HG03196 (cell line): ENCODE measurements at regions not wholly inside any gene's neighbourhood (a gene's known extent, or its start where the extent isn't known, plus 50 kb on each side); places are given as distances from the start of the nearest gene placed in this dataset.
"Not testable (repeated sequence)": the region's sequence is repeated elsewhere in the genome, so short reads cannot be mapped to it uniquely, and the experiment has no call there.

Experiments used
- ATAC-seq: cut with Tn5 transposase; IDR thresholded peaks from one replicate; pipeline ENCODE4 v1.9.1; 2021; ENCODE audit not compliant: unreplicated experiment

- ATAC-seq, result no peak
Measured at GRCh38 chr2:220569112-220569897, 941.9 kb downstream of the SLC4A3 start.

- ATAC-seq, result no peak
Measured at GRCh38 chr2:220572385-220572784, 945.0 kb downstream of the SLC4A3 start.

GRCh38 chr2:220574038-220574437 lies 946.6 kb downstream of the SLC4A3 start:
- ATAC-seq, result no peak

GRCh38 chr2:220575963-220576362 lies 948.5 kb downstream of the SLC4A3 start:
- no peak for ATAC-seq

GRCh38 chr2:220579452-220579851 lies 952.0 kb downstream of the SLC4A3 start:
- no peak for ATAC-seq

GRCh38 chr2:220580113-220580512 lies 952.7 kb downstream of the SLC4A3 start:
- no peak for ATAC-seq

- ATAC-seq, result no peak
Measured at GRCh38 chr2:220583725-220584124, 956.3 kb downstream of the SLC4A3 start.

- no peak for ATAC-seq
Measured at GRCh38 chr2:220585241-220585640, 957.8 kb downstream of the SLC4A3 start.

- no peak for ATAC-seq
Measured at GRCh38 chr2:220586980-220587530, 959.6 kb downstream of the SLC4A3 start.

- ATAC-seq, result no peak
Measured at GRCh38 chr2:220588148-220588547, 960.7 kb downstream of the SLC4A3 start.

GRCh38 chr2:220590476-220590875 lies 963.0 kb downstream of the SLC4A3 start:
- ATAC-seq, result no peak

GRCh38 chr2:220593526-220593925 lies 966.1 kb downstream of the SLC4A3 start:
- no peak for ATAC-seq

GRCh38 chr2:220601674-220602073 lies 970.4 kb downstream of the EPHA4 start:
- ATAC-seq, result no peak

GRCh38 chr2:220613004-220613403 lies 959.1 kb downstream of the EPHA4 start:
- not testable (repeated sequence) for ATAC-seq

- no peak for ATAC-seq
Measured at GRCh38 chr2:220614064-220614463, 958.0 kb downstream of the EPHA4 start.

- ATAC-seq, result no peak
Measured at GRCh38 chr2:220619525-220620220, 952.4 kb downstream of the EPHA4 start.

GRCh38 chr2:220626603-220627002 lies 945.5 kb downstream of the EPHA4 start:
- ATAC-seq, result no peak

- ATAC-seq, result no peak
Measured at GRCh38 chr2:220628252-220628651, 943.9 kb downstream of the EPHA4 start.

GRCh38 chr2:220641137-220641536 lies 931.0 kb downstream of the EPHA4 start:
- no peak for ATAC-seq

- ATAC-seq, result no peak
Measured at GRCh38 chr2:220646424-220646823, 925.7 kb downstream of the EPHA4 start.

- no peak for ATAC-seq
Measured at GRCh38 chr2:220648628-220649027, 923.5 kb downstream of the EPHA4 start.

- no peak for ATAC-seq
Measured at GRCh38 chr2:220653776-220654175, 918.3 kb downstream of the EPHA4 start.
